ENCODE measurements at regions not wholly inside any gene's neighbourhood (a gene's known extent, or its start where the extent isn't known, plus 50 kb on each side); places are given as distances from the start of the nearest gene placed in this dataset.

DNA sequence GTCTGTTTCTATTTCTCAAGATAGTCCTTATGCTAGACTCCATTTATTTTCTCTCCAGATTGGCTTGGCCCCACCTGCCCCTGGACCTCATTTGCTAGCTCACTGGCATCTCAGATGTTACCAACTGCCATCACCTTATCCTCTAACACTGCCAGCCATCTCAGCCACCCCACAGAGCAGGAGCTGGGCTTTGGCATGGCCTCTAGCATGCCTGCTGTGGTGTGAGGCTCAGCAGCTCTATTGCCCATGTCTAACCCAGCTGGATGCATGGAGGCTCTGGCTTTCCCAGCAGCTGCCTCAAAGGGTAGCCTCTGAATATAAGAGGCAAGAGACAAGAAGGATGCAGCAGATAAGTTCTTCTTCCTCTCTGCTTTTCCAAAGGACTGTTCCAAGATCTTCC, 373.4 kb downstream of the TNS1 start:
- intact Hi-C loops (cut with micrococcal nuclease): no loop called here
- H3K27ac Mint-ChIP-seq: no peak overlapping the region

DNA sequence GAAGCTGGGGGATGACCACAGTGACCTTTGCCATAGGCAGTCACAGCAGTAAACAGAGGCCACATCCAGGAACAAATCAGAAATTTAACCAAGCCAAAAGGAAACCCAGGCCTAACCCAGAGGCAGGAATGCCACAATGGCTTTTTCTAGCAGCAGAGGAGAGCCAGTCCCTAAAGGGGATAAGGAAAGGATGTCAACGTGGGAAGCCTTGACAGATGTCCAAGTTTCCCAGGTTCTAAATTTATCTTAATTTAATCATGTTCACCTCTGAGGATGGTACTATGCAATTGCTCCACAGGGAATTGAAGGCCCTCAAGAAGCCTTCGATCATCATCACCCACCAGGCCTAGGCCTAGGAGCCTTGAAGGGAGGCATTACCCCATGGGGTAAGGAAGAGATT, 374.7 kb downstream of the TNS1 start:
- Histone ChIP-seq H4K20me1 (ENCODE audit: insufficient read depth, low read length) (no peaks in the 10 kb centered on the region), H3K79me2 (ENCODE audit: insufficient read depth, low read length) (no peaks in the 10 kb centered on the region), H3K4me1 (ENCODE audit: control insufficient read depth in 1 of 2, insufficient read depth in 2 of 2, low read length in 2 of 2) (no peaks in the 10 kb centered on the region), H3K4me3 (replicated peaks in 1 of 3; ENCODE audit: low read depth in 2 of 3, low read length in 3 of 3) (no peak overlapping the region), H3K4me2 (replicated peaks; ENCODE audit: extremely low read depth, low read length, poor library complexity, severe bottlenecking) (no peak overlapping the region), H3K9me3 (replicated peaks in 1 of 2; ENCODE audit: control insufficient read depth in 1 of 2, insufficient read depth in 1 of 2, low read length in 2 of 2) (no peaks in the 10 kb centered on the region), H3K27ac (ENCODE audit: low read depth in 1 of 2, low read length in 2 of 2) (no peak overlapping the region), H2AFZ (ENCODE audit: insufficient read depth, low read depth, low read length, poor library complexity, severe bottlenecking) (no peak overlapping the region), H3K27me3 (ENCODE audit: control insufficient read depth in 2 of 2, insufficient read depth in 2 of 2, low read length in 2 of 2) (no peaks in the 10 kb centered on the region), H3K36me3 (replicated peaks in 1 of 2; ENCODE audit: control insufficient read depth in 1 of 2, insufficient read depth in 2 of 2, low read length in 2 of 2) (no peaks in the 10 kb centered on the region), H3K9ac (ENCODE audit: insufficient read depth, low read length, poor library complexity, severe bottlenecking) (no peak overlapping the region)
- Mint-ChIP-seq H3K4me3 (no peak overlapping the region), H3K9me3 (peaks cover 0 to 5% (median 0%) of the 10 kb centered on the region in 7 donors), H3K36me3 (no peaks in the 10 kb centered on the region), H3K4me1 (no peaks in the 10 kb centered on the region), H3K27me3 (ENCODE audit: low read depth in 3 of 3) (peaks cover 2 to 9% (median 8%) of the 10 kb centered on the region in 3 donors), H3K27ac (no peak overlapping the region)
- intact Hi-C loops (cut with micrococcal nuclease): no loop called here
- DNase-seq: no peak
- WGBS (ENCODE audit: insufficient coverage): no CpG with 5 or more reads among the region's 2 CpGs
- TF ChIP-seq, protein P1, sequence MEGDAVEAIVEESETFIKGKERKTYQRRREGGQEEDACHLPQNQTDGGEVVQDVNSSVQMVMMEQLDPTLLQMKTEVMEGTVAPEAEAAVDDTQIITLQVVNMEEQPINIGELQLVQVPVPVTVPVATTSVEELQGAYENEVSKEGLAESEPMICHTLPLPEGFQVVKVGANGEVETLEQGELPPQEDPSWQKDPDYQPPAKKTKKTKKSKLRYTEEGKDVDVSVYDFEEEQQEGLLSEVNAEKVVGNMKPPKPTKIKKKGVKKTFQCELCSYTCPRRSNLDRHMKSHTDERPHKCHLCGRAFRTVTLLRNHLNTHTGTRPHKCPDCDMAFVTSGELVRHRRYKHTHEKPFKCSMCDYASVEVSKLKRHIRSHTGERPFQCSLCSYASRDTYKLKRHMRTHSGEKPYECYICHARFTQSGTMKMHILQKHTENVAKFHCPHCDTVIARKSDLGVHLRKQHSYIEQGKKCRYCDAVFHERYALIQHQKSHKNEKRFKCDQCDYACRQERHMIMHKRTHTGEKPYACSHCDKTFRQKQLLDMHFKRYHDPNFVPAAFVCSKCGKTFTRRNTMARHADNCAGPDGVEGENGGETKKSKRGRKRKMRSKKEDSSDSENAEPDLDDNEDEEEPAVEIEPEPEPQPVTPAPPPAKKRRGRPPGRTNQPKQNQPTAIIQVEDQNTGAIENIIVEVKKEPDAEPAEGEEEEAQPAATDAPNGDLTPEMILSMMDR (IDR thresholded peaks at IDR 0.05): no peak

More for the DNA sequence above, 373.4 kb downstream of the TNS1 start:
- Mint-ChIP-seq H3K9me3 (peaks cover 0 to 8% (median 0%) of the 10 kb centered on the region in 7 donors), H3K4me3 (no peak overlapping the region), H3K27me3 (ENCODE audit: low read depth in 3 of 3) (peaks cover 2 to 9% (median 6%) of the 10 kb centered on the region in 3 donors), H3K36me3 (no peaks in the 10 kb centered on the region), H3K4me1 (no peaks in the 10 kb centered on the region)
- no peaks in the 10 kb centered on the region for H4K20me1 ChIP-seq (ENCODE audit: insufficient read depth, low read length)
- no peak overlapping the region for H3K4me3 ChIP-seq (replicated peaks in 1 of 3; ENCODE audit: low read depth in 2 of 3, low read length in 3 of 3)
- H3K4me2 ChIP-seq (replicated peaks; ENCODE audit: extremely low read depth, low read length, poor library complexity, severe bottlenecking): no peak overlapping the region
- H3K9ac ChIP-seq (ENCODE audit: insufficient read depth, low read length, poor library complexity, severe bottlenecking): no peak overlapping the region
- H2AFZ ChIP-seq (ENCODE audit: insufficient read depth, low read depth, low read length, poor library complexity, severe bottlenecking): no peak overlapping the region
- DNase-seq: no peak
- no peak overlapping the region for H3K27ac ChIP-seq (ENCODE audit: low read depth in 1 of 2, low read length in 2 of 2)
- no peaks in the 10 kb centered on the region for H3K9me3 ChIP-seq (replicated peaks in 1 of 2; ENCODE audit: control insufficient read depth in 1 of 2, insufficient read depth in 1 of 2, low read length in 2 of 2)
- no peaks in the 10 kb centered on the region for H3K79me2 ChIP-seq (ENCODE audit: insufficient read depth, low read length)
- no peaks in the 10 kb centered on the region for H3K27me3 ChIP-seq (ENCODE audit: control insufficient read depth in 2 of 2, insufficient read depth in 2 of 2, low read length in 2 of 2)
- H3K4me1 ChIP-seq (ENCODE audit: control insufficient read depth in 1 of 2, insufficient read depth in 2 of 2, low read length in 2 of 2): no peaks in the 10 kb centered on the region
- TF ChIP-seq, protein P1 (IDR thresholded peaks at IDR 0.05): no peak
- H3K36me3 ChIP-seq (replicated peaks in 1 of 2; ENCODE audit: control insufficient read depth in 1 of 2, insufficient read depth in 2 of 2, low read length in 2 of 2): no peaks in the 10 kb centered on the region

Measured in CD14-positive monocyte (primary cell).